ENCODE measurements at regions not wholly inside any gene's neighbourhood (a gene's known extent, or its start where the extent isn't known, plus 50 kb on each side); places are given as distances from the start of the nearest gene placed in this dataset.

DNA sequence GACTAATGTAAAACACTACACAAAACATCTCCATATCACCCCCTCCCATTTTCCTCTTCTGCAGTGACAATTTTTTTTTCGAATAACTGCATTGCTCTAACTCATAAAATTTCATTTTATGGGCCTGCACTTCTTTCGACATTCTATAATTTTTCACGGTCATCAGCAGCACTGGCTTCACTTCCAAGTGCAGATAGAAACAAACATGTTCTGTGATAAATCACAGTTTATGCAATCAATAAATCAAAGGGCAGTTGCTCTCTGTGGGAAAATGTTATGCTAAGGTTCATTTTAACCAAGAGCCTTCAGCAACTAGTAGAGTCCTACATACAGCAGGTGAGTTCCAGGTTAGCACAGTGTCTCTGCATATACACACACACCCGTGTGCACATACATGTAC is 100.1 kb downstream of the GPAM start:
- H2AFZ ChIP-seq (ENCODE audit: low read length), result no peak overlapping the region
- H3K14ac ChIP-seq (ENCODE audit: insufficient read depth, low read length), result no peak overlapping the region
- no peak overlapping the region for H4K91ac ChIP-seq (ENCODE audit: insufficient read length, low read depth, low read length)
- H3K27ac ChIP-seq (ENCODE audit: insufficient read length, low read depth, low read length), result no peak overlapping the region
- Mint-ChIP-seq H3K4me1 (peaks cover 13% of the 10 kb centered on the region in 2 experiments), H3K36me3 (ENCODE audit: insufficient read depth in 1 of 3, low read depth in 3 of 3) (no peaks in the 10 kb centered on the region), H3K9me3 (no peaks in the 10 kb centered on the region), H3K27ac (no peak overlapping the region), H3K27me3 (ENCODE audit: low read depth) (no peaks in the 10 kb centered on the region), H3K4me3 (no peak overlapping the region)
- no peak overlapping the region for H4K5ac ChIP-seq (ENCODE audit: insufficient read length, low read depth, low read length)
- H3K27me3 ChIP-seq (ENCODE audit: insufficient read depth, low read length), result no peaks in the 10 kb centered on the region
- no peaks in the 10 kb centered on the region for H3K9me3 ChIP-seq (ENCODE audit: control insufficient read depth, low read depth, low read length)
- TF ChIP-seq, protein P1, sequence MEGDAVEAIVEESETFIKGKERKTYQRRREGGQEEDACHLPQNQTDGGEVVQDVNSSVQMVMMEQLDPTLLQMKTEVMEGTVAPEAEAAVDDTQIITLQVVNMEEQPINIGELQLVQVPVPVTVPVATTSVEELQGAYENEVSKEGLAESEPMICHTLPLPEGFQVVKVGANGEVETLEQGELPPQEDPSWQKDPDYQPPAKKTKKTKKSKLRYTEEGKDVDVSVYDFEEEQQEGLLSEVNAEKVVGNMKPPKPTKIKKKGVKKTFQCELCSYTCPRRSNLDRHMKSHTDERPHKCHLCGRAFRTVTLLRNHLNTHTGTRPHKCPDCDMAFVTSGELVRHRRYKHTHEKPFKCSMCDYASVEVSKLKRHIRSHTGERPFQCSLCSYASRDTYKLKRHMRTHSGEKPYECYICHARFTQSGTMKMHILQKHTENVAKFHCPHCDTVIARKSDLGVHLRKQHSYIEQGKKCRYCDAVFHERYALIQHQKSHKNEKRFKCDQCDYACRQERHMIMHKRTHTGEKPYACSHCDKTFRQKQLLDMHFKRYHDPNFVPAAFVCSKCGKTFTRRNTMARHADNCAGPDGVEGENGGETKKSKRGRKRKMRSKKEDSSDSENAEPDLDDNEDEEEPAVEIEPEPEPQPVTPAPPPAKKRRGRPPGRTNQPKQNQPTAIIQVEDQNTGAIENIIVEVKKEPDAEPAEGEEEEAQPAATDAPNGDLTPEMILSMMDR (conservative IDR thresholded peaks at IDR 0.05), result no peak
- no peaks in the 10 kb centered on the region for H3K4me1 ChIP-seq (ENCODE audit: insufficient read depth, low read length)
- no peak overlapping the region for H3K23ac ChIP-seq (ENCODE audit: insufficient read length, low read depth, low read length)
- H3K79me2 ChIP-seq (ENCODE audit: insufficient read depth, low read length), result no peaks in the 10 kb centered on the region
- H2BK5ac ChIP-seq (ENCODE audit: insufficient read length, low read length), result no peak overlapping the region
- no peak overlapping the region for H3K9ac ChIP-seq (ENCODE audit: extremely low read depth, insufficient read length, low read length)
- H4K20me1 ChIP-seq (ENCODE audit: control insufficient read depth, insufficient read depth, insufficient read length), result no peaks in the 10 kb centered on the region
- H3K18ac ChIP-seq (ENCODE audit: insufficient read length, low read depth, low read length), result no peak overlapping the region
- no peak overlapping the region for H3K56ac ChIP-seq (ENCODE audit: insufficient read length, low read depth, low read length)
- no peaks in the 10 kb centered on the region for H3K23me2 ChIP-seq (ENCODE audit: insufficient read length, low read depth, low read length, poor library complexity, severe bottlenecking)
- H3T11ph ChIP-seq (ENCODE audit: low read length), result no peak overlapping the region
- no peak overlapping the region for H3K4ac ChIP-seq (ENCODE audit: low read depth, low read length)
- no peak overlapping the region for H3K4me2 ChIP-seq (ENCODE audit: insufficient read depth, insufficient read length, low read length)
- no peak for DNase-seq
- no peak overlapping the region for H2BK20ac ChIP-seq (ENCODE audit: low read depth, low read length, poor library complexity, severe bottlenecking)
- H2BK12ac ChIP-seq (ENCODE audit: insufficient read length, low read depth, low read length), result no peak overlapping the region
- no peak overlapping the region for H2AK5ac ChIP-seq (ENCODE audit: insufficient read length, low read length)
- H2BK15ac ChIP-seq (ENCODE audit: low read depth, low read length), result no peak overlapping the region
- no peaks in the 10 kb centered on the region for H3K79me1 ChIP-seq (ENCODE audit: insufficient read depth, low read depth, low read length, poor library complexity, severe bottlenecking)
- H2BK120ac ChIP-seq (ENCODE audit: low read depth, low read length, poor library complexity, severe bottlenecking), result no peak overlapping the region
- no peak overlapping the region for H4K8ac ChIP-seq (replicated peaks; ENCODE audit: insufficient read length, low read depth, low read length)
- WGBS (ENCODE audit: extremely low coverage, insufficient read length, low lambda C conversion rate), result 100% methylated on average over 1 of the region's 4 CpGs
